Kidney epithelial cell (primary cell): ENCODE measurements at regions not wholly inside any gene's neighbourhood (a gene's known extent, or its start where the extent isn't known, plus 50 kb on each side); places are given as distances from the start of the nearest gene placed in this dataset.

Source experiments
- DNase-seq: peaks from one replicate; pipeline ENCODE4 v3.0.0-alpha.2; 2010; ENCODE audit warnings: low read depth
- H3K27me3 ChIP-seq: 2 replicates; pipeline ENCODE4 v1.6.0; 2011; ENCODE audit warnings: low read length; ENCODE audit not compliant: control insufficient read depth, insufficient read depth
- H3K36me3 ChIP-seq: 2 replicates; pipeline ENCODE4 v1.5.1; 2011; ENCODE audit warnings: low read length; ENCODE audit not compliant: control insufficient read depth, insufficient read depth
- H3K4me3 ChIP-seq: 2 replicates; pipeline ENCODE4 v1.5.1; 2011; ENCODE audit warnings: low read depth, mild to moderate bottlenecking, control low read depth, low read length
- TF ChIP-seq, protein P1 (sequence below): IDR thresholded peaks from 2 replicates; pipeline ENCODE4 v1.5.1; 2011; ENCODE audit warnings: mild to moderate bottlenecking, moderate library complexity, low read length, control low read depth, inconsistent platforms; ENCODE audit not compliant: insufficient read depth, poor library complexity, severe bottlenecking

DNA sequence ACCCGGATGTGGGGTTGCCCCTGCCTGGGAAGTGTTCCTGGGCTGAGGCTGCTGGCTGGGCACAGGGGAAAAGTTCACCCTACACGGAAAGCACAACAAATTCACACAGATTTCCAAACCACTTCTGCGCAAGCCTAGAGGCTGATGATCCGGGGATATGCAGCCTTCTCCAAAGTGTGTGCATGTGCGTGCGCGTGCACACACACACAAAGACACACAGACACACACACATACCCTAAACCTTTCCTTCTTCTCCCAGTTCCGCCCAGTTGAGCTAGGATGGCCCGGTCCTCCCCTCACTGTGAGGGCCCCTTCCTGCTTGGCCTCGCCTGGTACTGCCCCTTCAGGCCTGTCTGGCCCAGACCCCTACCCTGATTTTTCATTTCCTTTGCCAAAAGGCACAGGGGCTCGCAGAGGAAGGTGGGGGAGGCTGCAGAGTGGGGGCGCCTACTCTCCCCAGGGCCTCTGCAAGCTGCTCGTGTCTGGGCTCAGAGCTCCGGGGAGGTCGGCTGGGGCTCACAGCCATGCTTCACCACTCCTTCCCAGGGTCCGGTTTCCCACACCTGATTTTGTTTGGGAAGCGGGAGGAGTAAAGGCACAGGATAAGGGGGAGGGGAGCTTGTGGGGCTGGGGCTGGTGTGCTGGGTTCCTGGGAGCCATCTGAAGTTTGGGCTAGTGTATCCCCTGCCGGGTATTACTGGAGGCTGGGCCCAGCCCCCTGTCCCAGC, 144.7 kb downstream of the ENGASE start:
- Histone ChIP-seq H3K27me3 (peaks cover 78% of the 10 kb centered on the region), H3K36me3 (no peaks in the 10 kb centered on the region)
- TF ChIP-seq, protein P1, sequence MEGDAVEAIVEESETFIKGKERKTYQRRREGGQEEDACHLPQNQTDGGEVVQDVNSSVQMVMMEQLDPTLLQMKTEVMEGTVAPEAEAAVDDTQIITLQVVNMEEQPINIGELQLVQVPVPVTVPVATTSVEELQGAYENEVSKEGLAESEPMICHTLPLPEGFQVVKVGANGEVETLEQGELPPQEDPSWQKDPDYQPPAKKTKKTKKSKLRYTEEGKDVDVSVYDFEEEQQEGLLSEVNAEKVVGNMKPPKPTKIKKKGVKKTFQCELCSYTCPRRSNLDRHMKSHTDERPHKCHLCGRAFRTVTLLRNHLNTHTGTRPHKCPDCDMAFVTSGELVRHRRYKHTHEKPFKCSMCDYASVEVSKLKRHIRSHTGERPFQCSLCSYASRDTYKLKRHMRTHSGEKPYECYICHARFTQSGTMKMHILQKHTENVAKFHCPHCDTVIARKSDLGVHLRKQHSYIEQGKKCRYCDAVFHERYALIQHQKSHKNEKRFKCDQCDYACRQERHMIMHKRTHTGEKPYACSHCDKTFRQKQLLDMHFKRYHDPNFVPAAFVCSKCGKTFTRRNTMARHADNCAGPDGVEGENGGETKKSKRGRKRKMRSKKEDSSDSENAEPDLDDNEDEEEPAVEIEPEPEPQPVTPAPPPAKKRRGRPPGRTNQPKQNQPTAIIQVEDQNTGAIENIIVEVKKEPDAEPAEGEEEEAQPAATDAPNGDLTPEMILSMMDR, result no peak

GRCh38 chr17:79218825-79219200, 144.2 kb downstream of the ENGASE start:
- Histone ChIP-seq H3K27me3 (peaks cover 77% of the 10 kb centered on the region), H3K4me3 (no peak overlapping the region), H3K36me3 (no peaks in the 10 kb centered on the region)
- no peak for DNase-seq
- TF ChIP-seq, protein P1, result no peak

More for the DNA sequence above, 144.7 kb downstream of the ENGASE start:
- H3K4me3 ChIP-seq, result no peak overlapping the region
- DNase-seq, result no peak

GRCh38 chr17:79218175-79218824, 143.7 kb downstream of the ENGASE start:
- no peak for DNase-seq
- TF ChIP-seq, protein P1, result no peak
- Histone ChIP-seq H3K36me3 (no peaks in the 10 kb centered on the region), H3K4me3 (no peak overlapping the region), H3K27me3 (peaks cover 74% of the 10 kb centered on the region)

DNA sequence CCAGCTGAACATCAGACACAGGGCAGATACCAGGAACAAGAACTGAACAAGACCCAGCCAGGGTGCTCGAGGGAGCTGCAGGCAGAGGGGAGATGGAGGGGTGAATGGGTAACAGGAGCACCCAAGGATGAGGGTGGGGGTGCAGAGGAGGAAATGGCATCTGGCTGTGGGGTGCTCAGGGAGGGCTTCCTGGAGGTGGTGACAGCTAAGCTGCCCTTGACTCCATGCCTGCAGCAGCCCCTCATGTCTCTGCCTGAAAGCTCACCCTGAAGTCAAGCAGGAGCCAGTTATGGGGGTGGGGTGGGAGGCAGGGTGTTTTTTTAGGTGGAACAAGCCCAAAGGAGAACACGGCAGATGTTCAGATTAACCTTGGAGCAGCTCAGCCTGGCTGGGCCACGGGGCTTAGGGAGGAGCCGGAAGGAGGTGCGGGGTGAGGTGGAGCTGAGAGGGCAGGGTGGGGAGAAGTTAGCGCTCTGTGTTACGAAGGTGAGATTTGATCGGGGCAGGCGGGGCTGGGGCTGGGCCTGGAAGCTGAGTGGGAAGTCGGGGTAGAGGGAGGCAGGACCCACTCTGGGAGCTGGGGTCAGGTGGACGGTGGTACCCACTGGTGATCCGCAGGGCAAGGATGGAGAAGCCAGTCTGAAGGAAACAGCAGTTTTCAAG, 143.0 kb downstream of the ENGASE start:
- Histone ChIP-seq H3K36me3 (no peaks in the 10 kb centered on the region), H3K4me3 (no peak overlapping the region), H3K27me3 (peaks cover 69% of the 10 kb centered on the region)
- DNase-seq, result no peak
- TF ChIP-seq, protein P1, result no peak

DNA sequence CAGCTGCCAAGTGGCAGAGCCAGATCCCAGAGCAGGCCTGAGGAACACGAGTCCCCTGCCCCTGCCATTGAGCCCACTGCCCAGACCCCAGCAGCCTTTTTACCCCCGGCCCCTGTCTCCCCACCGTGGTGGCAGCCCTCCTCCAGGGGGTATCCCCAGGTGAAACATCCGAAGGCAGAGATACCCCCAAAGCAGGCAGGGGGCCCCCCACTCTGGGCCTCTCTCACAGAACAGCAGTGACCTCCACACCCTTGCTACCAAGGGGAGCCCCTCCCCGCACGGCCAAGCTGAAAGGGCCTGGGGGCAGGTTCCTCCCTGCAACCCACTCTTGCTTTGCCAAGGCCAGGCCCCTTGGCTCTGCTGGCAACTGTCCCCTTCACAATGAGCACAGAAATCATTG, 142.2 kb downstream of the ENGASE start:
- TF ChIP-seq, protein P1, result no peak
- Histone ChIP-seq H3K4me3 (no peak overlapping the region), H3K36me3 (no peaks in the 10 kb centered on the region), H3K27me3 (peaks cover 62% of the 10 kb centered on the region)
- no peak for DNase-seq
